LHCN-M2 (cell line): ENCODE measurements at regions not wholly inside any gene's neighbourhood (a gene's known extent, or its start where the extent isn't known, plus 50 kb on each side); places are given as distances from the start of the nearest gene placed in this dataset.
"Not testable (repeated sequence)": the region's sequence is repeated elsewhere in the genome, so short reads cannot be mapped to it uniquely, and the experiment has no call there.

ENCODE experiments used
- DNase-seq: peaks from one replicate; pipeline ENCODE4 v3.0.0-alpha.2; 2012; ENCODE audit warnings: low read depth

DNA sequence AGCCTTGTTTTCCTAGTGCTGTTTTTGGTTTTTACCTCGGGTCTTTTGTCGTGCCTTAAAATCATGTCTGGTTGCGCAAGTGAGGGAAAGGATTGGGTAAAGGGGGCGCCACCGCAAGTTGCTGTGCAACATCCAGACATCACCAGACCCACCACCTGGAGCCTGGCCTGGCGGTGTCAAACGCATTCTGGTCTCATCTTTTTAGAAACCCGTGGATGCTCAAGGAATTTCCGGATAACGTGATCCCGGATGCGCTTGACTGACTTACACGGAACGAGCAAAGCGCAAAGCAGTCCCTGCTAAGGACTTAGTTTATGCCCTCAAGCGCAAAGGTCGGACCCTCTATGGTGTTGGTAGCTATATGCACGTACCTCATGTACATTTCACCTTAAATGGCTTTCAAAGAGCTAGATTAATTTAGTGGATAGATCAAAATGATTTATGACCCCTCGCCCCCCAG is 105.2 kb downstream of the OR2B2 start:
- no peak for DNase-seq

- DNase-seq, result no peak
Observed at GRCh38 chr6:27805347-27805746, 106.8 kb downstream of the OR2B2 start.

GRCh38 chr6:27804851-27805250 is 107.3 kb downstream of the OR2B2 start:
- no peak for DNase-seq

GRCh38 chr6:27800731-27801373 is 111.3 kb downstream of the OR2B2 start:
- DNase-seq, result no peak

GRCh38 chr6:27797960-27798359 is 114.2 kb downstream of the OR2B2 start:
- no peak for DNase-seq

- not testable (repeated sequence) for DNase-seq
Observed at GRCh38 chr6:27796736-27797481, 115.3 kb downstream of the OR2B2 start.

GRCh38 chr6:27795697-27796494 is 116.3 kb downstream of the OR2B2 start:
- peak; percentile 92 for DNase-seq

- DNase-seq, result peak; percentile 87
Observed at GRCh38 chr6:27791182-27791943, 120.8 kb downstream of the OR2B2 start.

DNA sequence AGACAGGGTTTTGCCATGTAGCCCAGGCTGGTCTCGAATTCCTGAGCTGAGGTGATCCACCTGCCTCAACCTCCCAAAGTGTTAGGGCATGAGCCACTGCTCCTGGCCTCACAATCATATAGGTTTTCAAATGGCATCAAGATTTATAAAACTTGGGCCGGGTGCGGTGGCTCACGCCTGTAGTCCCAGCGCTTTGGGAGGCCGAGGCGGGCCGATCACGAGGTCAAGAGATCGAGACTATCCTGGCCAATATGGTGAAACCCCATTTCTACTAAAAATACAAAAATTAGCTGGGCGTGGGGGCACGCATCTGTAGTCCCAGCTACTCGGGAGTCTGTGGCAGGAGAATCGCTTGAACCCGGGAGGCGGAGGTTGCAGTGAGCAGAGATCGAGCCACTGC is 123.8 kb downstream of the OR2B2 start:
- DNase-seq, result not testable (repeated sequence)

DNA sequence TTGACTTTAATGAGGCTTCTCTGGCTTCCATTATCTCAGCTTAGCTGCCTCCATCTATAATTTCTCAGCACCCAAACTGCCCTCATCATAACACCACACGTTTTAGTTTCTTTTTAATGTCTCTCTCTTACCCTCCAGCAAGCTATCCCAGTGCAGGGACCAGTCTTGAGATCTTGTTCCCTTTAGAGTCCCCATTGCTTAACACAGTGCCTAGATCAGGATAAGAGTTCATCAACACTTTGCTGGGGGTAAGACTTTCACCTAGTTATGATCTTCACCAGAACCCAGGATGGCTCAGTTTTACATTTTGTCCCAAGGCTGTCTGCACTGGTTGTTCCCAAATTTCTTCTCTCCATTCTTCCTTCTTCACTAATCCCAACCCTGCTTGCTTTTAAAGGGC is 126.1 kb downstream of the OR2B2 start:
- DNase-seq, result no peak

GRCh38 chr6:27785294-27785693 is 126.9 kb downstream of the OR2B2 start:
- DNase-seq, result no peak

DNA sequence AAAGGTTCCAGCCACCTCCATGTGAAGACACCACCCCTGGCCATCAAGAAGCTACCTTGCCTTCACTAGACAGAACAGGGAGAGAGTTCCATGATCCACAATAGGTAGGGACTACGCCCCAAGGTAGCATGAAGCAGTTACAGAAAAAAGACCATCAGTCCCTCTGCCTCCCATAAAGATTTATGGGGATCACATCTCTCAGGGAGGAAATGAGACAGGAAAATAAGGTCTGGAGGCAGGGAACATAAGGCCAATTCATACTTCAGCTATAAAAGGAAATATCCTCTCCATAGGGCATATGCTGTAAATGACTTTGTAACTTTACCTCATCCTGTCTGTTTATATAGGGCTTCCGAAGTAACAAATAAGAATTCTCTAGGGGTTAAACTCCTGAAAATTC is 129.4 kb downstream of the OR2B2 start:
- no peak for DNase-seq

DNA sequence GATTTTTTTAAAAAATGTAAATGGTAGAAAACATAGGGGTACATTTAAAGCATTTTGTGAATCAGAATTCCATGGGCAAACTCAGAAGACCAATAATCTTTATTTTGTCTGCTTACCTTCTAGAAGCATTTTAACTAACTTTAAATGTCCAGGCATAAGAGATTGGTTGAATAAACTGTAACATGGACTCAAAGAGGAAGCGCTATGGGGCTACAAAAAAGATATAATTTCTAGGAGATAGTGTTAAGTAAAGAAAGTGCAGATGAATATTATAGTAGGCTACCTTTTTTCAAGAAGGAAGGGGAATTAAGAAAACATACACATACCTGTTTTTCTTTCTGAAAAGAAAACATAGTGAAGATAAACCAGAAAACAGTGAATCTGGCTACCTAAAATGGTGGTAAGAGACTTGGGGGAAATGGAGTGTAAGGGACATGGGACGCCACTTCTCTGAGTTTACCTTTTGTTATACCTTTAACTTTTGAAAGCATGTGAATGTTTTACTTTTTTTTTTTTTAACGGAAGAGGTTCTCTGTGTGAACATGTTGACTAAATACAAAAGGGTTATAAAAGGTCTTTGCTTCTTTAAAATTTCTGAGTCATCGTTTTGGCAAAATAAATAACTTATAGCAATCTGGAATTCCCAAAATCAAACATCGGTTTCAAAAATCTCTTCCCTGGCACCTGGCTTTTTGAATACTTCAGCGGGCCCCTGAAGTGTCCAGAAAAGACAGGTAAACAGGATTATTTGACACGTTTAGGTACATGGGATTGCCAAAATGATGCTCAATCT is 133.4 kb downstream of the OR2B2 start:
- DNase-seq, result no peak

- no peak for DNase-seq
Observed at GRCh38 chr6:27777614-27778355, 134.4 kb downstream of the OR2B2 start.

DNA sequence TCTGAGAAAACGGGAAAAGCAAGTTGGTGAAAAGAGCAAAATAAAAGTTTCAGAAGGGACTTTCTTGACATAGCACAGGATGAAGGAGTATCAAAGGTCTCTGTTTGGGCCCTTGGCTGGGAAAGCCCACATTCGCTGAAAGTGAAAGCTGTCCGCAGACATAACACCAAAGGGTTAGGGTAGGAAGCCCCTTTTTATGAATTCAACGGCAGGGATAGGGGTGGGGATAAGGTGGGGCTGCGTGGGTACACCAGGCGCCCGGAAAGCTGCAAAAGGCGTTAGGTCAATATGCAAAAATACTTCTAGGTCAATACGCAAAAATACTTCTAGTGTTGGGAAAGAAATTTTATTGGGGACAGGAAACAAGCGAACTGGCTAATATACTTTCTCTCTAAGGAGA is 135.1 kb downstream of the OR2B2 start:
- DNase-seq, result no peak

- DNase-seq, result no peak
Observed at GRCh38 chr6:27776504-27776903, 135.7 kb downstream of the OR2B2 start.

- DNase-seq, result no peak
Observed at GRCh38 chr6:27775796-27776184, 136.4 kb downstream of the OR2B2 start.

DNA sequence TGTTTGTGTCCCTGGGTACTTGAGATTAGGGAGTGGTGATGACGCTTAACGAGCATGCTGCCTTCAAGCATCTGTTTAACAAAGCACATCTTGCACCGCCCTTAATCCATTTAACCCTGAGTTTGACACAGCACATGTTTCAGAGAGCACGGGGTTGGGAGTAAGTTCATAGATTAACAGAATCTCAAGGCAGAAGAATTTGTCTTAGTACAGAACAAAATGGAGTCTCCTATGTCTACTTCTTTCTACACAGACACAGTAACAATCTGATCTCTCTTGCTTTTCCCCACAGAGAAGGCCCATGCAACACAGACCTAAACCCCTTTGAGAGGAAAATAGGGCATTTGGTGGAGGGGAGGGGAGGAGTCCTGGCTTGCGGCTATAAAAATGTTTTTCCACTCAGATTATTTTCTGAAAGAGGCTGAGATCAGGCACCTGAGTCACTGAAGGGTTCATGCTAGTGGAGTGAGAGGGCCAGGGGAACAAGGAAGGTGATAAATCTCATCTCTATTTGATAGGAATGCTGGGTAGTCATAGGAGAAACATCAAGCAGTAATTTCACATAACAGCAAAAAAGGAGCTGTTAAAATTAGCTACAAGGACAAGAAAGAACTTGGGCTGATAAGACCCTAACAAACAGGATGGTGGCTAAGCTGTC is 136.9 kb downstream of the OR2B2 start:
- not testable (repeated sequence) for DNase-seq

DNA sequence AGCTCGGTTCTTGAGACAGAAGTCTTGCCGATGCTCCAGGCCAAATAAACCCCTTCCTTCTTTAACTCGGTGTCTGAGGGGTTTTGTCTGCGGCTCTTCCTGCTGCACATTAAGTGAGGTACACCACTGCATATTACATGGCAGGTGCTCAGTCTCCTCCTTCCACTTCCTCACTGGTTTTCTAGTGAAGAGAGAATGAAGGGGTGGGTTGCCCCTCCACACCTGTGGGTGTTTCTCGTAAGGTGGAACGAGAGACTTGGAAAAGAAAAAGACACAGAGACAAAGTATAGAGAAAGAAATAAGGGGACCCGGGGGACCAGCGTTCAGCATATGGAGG is 138.0 kb downstream of the OR2B2 start:
- DNase-seq, result not testable (repeated sequence)
